OCI-LY1 (cell line): ENCODE measurements at regions not wholly inside any gene's neighbourhood (a gene's known extent, or its start where the extent isn't known, plus 50 kb on each side); places are given as distances from the start of the nearest gene placed in this dataset.
"Not testable (repeated sequence)": the region's sequence is repeated elsewhere in the genome, so short reads cannot be mapped to it uniquely, and the experiment has no call there.

ENCODE experiments used
- H2AFZ ChIP-seq: fragments of 200-600 bp; sonication (generic), shearing (Covaris generic); 2 replicates; pipeline ENCODE4 v1.6.0; 2014; ENCODE audit warnings: antibody characterized with exemption, mild to moderate bottlenecking, low read length
- H3F3A ChIP-seq: fragments of 200-600 bp; sonication (generic), shearing (Covaris generic); 2 replicates; pipeline ENCODE4 v1.6.0; 2014; ENCODE audit warnings: mild to moderate bottlenecking, antibody characterized with exemption, low read length, moderate library complexity; ENCODE audit not compliant: insufficient read depth
- H3K27ac ChIP-seq: fragments of 200-600 bp; sonication (generic); 2 replicates; pipeline ENCODE4 v1.5.1; 2014; ENCODE audit warnings: low read length, mixed run types, mild to moderate bottlenecking, low read depth; ENCODE audit not compliant: poor library complexity, severe bottlenecking
- H3K27me3 ChIP-seq: fragments of 200-600 bp; sonication (generic); 2 replicates; pipeline ENCODE4 v1.6.0; 2014; ENCODE audit warnings: antibody characterized with exemption, mild to moderate bottlenecking, low read length, moderate library complexity; ENCODE audit not compliant: insufficient read depth
- H3K36me3 ChIP-seq: fragments of 200-600 bp; sonication (generic); 2 replicates; pipeline ENCODE4 v1.6.1; 2014; ENCODE audit warnings: mild to moderate bottlenecking, antibody characterized with exemption, low read length, moderate library complexity, mixed read lengths; ENCODE audit not compliant: insufficient read depth
- H3K4me1 ChIP-seq: fragments of 200-600 bp; sonication (generic); 2 replicates; pipeline ENCODE4 v1.5.1; 2014; ENCODE audit warnings: mild to moderate bottlenecking, low read length, moderate library complexity; ENCODE audit not compliant: insufficient read depth, severe bottlenecking
- H3K4me2 ChIP-seq: fragments of 200-600 bp; sonication (generic), shearing (Covaris generic); 2 replicates; pipeline ENCODE4 v1.6.1; 2014; ENCODE audit warnings: low read length
- H3K4me3 ChIP-seq: fragments of 200-600 bp; sonication (generic); 2 replicates; pipeline ENCODE4 v1.5.1; 2014; ENCODE audit warnings: low read length, low read depth, mild to moderate bottlenecking, mixed read lengths; ENCODE audit not compliant: poor library complexity, severe bottlenecking
- H3K79me2 ChIP-seq: fragments of 200-600 bp; shearing (Covaris generic); 2 replicates; pipeline ENCODE4 v1.6.1; 2016; ENCODE audit warnings: mixed run types, low read length, mixed read lengths; ENCODE audit not compliant: insufficient read depth
- H3K9ac ChIP-seq: fragments of 200-600 bp; sonication (generic), shearing (Covaris generic); 2 replicates; pipeline ENCODE4 v1.6.1; 2014; ENCODE audit warnings: mild to moderate bottlenecking, low read length, mixed read lengths
- H3K9me2 ChIP-seq: fragments of 200-600 bp; sonication (generic), shearing (Covaris generic); 2 replicates; pipeline ENCODE4 v1.6.1; 2014; ENCODE audit warnings: low read depth, mild to moderate bottlenecking, low read length, mixed read lengths
- H3K9me3 ChIP-seq: fragments of 200-600 bp; shearing (Covaris generic); 2 replicates; pipeline ENCODE4 v1.6.1; 2014; ENCODE audit warnings: low read length, mixed read lengths
- H4K20me1 ChIP-seq: fragments of 200-600 bp; sonication (generic), shearing (Covaris generic); 2 replicates; pipeline ENCODE4 v1.6.0; 2016; ENCODE audit warnings: mild to moderate bottlenecking, low read length; ENCODE audit not compliant: insufficient read depth
- EZH2 ChIP-seq: fragments of 200-600 bp; sonication (generic), shearing (Covaris generic); IDR thresholded peaks from 2 replicates; pipeline ENCODE4 v1.8.0; 2017; ENCODE audit warnings: borderline replicate concordance, mixed run types, mild to moderate bottlenecking, antibody characterized with exemption, low read length, moderate library complexity, mixed read lengths
- TF ChIP-seq, protein P1 (sequence below): fragments of 200-600 bp; sonication (generic), shearing (Covaris generic); IDR thresholded peaks from 2 replicates; pipeline ENCODE4 v1.5.1; 2017; ENCODE audit warnings: mild to moderate bottlenecking, antibody characterized with exemption, low read length, moderate library complexity, mixed read lengths

GRCh38 chr11:10954184-10954583 lies 96.3 kb upstream of the ZBED5 start:
- Histone ChIP-seq H3K9me3 (no peaks in the 10 kb centered on the region), H3F3A (no peaks in the 10 kb centered on the region), H3K4me2 (no peak overlapping the region), H3K9ac (no peak overlapping the region), H3K36me3 (no peaks in the 10 kb centered on the region), H3K4me1 (no peaks in the 10 kb centered on the region), H3K27ac (no peak overlapping the region), H3K4me3 (no peak overlapping the region), H4K20me1 (no peaks in the 10 kb centered on the region), H3K79me2 (no peaks in the 10 kb centered on the region), H3K9me2 (no peaks in the 10 kb centered on the region), H3K27me3 (no peaks in the 10 kb centered on the region), H2AFZ (no peak overlapping the region)
- TF ChIP-seq EZH2 = no peak
- TF ChIP-seq, protein P1, sequence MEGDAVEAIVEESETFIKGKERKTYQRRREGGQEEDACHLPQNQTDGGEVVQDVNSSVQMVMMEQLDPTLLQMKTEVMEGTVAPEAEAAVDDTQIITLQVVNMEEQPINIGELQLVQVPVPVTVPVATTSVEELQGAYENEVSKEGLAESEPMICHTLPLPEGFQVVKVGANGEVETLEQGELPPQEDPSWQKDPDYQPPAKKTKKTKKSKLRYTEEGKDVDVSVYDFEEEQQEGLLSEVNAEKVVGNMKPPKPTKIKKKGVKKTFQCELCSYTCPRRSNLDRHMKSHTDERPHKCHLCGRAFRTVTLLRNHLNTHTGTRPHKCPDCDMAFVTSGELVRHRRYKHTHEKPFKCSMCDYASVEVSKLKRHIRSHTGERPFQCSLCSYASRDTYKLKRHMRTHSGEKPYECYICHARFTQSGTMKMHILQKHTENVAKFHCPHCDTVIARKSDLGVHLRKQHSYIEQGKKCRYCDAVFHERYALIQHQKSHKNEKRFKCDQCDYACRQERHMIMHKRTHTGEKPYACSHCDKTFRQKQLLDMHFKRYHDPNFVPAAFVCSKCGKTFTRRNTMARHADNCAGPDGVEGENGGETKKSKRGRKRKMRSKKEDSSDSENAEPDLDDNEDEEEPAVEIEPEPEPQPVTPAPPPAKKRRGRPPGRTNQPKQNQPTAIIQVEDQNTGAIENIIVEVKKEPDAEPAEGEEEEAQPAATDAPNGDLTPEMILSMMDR = no peak

DNA sequence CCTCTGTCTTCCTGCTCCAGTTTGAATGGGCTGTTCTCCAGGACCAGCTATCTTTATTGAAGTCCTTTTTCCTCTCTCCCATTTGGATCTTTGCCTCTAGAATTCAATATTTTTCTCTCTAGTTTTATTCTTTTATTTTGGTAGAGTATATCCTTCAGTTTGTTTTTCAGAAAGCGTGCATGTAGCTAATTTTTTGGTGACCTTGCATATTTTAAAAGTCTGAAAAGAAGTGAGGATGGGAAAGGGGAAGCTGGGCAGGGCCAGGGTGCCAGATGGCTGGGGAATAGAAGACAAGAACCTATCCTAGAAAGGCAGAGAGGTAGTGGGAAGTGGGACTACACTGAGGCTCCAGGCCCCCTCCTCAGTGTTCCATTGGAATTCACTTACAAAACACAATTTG lies 95.0 kb upstream of the ZBED5 start:
- H3K9ac ChIP-seq = no peak overlapping the region
- H3K27ac ChIP-seq = no peak overlapping the region
- H3F3A ChIP-seq = no peaks in the 10 kb centered on the region
- no peaks in the 10 kb centered on the region for H3K79me2 ChIP-seq
- H4K20me1 ChIP-seq = no peaks in the 10 kb centered on the region
- H3K4me3 ChIP-seq = no peak overlapping the region
- no peak overlapping the region for H3K4me2 ChIP-seq
- H3K9me3 ChIP-seq = no peaks in the 10 kb centered on the region
- no peaks in the 10 kb centered on the region for H3K27me3 ChIP-seq
- no peaks in the 10 kb centered on the region for H3K4me1 ChIP-seq
- H3K9me2 ChIP-seq = no peaks in the 10 kb centered on the region
- TF ChIP-seq, protein P1 = no peak
- no peak for TF ChIP-seq EZH2
- no peaks in the 10 kb centered on the region for H3K36me3 ChIP-seq
- no peak overlapping the region for H2AFZ ChIP-seq

GRCh38 chr11:10947935-10948334 lies 90.1 kb upstream of the ZBED5 start:
- H3K9ac ChIP-seq, H2AFZ ChIP-seq, H3K27me3 ChIP-seq, H3K36me3 ChIP-seq, H3K79me2 ChIP-seq, H3K4me3 ChIP-seq, H3K4me1 ChIP-seq, H4K20me1 ChIP-seq, H3F3A ChIP-seq, H3K27ac ChIP-seq, H3K9me2 ChIP-seq, H3K4me2 ChIP-seq, H3K9me3 ChIP-seq: not testable (repeated sequence)

- Histone ChIP-seq H3K27ac (no peak overlapping the region), H3K9me2 (no peaks in the 10 kb centered on the region), H3K27me3 (no peaks in the 10 kb centered on the region), H3K36me3 (no peaks in the 10 kb centered on the region), H2AFZ (no peak overlapping the region), H3F3A (no peaks in the 10 kb centered on the region), H3K9me3 (no peaks in the 10 kb centered on the region), H4K20me1 (no peaks in the 10 kb centered on the region), H3K4me1 (no peaks in the 10 kb centered on the region), H3K4me3 (no peak overlapping the region), H3K9ac (no peak overlapping the region), H3K79me2 (no peaks in the 10 kb centered on the region), H3K4me2 (no peak overlapping the region)
- no peak for TF ChIP-seq EZH2
- TF ChIP-seq, protein P1 = no peak
Observed at GRCh38 chr11:10946072-10946471, 88.2 kb upstream of the ZBED5 start.
